Dedifferentiated amniotic fluid mesenchymal stem cell (primary cell): ENCODE measurements at regions not wholly inside any gene's neighbourhood (a gene's known extent, or its start where the extent isn't known, plus 50 kb on each side); places are given as distances from the start of the nearest gene placed in this dataset.
"Not testable (repeated sequence)": the region's sequence is repeated elsewhere in the genome, so short reads cannot be mapped to it uniquely, and the experiment has no call there.

ENCODE experiments used
- DNase-seq: peaks from one replicate; pipeline ENCODE4 v3.0.0-alpha.2; 2016; ENCODE audit errors: extremely low spot score

- not testable (repeated sequence) for DNase-seq
These were observed 122.1 kb downstream of the SPAG6 start for GRCh38 chr10:22467393-22467792.

- DNase-seq, result no peak
These were observed 123.4 kb downstream of the SPAG6 start for GRCh38 chr10:22468570-22469320.

DNA sequence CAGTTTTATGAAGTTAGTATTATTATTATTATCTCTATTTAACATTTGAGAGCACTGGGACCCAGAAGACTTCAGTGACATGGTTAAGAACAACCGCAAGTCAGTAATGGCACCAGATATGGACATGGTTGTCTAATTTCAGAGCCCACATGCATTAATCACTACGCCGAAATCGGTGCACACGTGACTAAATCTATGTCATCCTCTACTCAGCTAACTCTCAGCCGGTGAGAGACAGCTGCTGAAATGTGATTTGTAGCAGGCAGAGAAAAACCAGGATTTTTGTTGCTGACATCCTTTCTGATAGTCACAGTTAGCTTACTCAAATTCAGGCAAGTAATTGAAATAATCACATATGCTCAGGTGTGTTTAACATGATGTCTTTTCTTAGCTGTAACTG, 127.7 kb downstream of the SPAG6 start:
- no peak for DNase-seq

DNA sequence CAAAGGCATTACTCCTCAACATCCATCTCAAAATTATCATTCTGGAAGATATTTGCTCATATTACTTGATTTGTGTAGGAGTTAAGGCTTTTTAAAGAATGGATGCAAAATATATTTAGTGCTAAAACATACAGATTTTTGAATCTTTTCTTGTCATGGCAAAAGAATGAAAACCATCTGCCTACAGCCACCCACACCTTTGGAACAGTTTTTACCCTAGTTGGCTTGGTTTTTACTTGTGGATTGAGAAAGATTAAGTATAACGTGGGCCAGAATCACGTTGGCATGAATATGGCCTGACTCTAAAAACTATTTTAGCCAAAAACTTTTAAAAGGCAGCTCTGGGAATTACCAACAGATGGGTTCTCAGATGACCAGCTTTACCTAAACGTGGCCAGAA, 128.2 kb downstream of the SPAG6 start:
- peak; percentile 20 for DNase-seq

GRCh38 chr10:22475651-22476600, 130.6 kb downstream of the SPAG6 start:
- no peak for DNase-seq

DNA sequence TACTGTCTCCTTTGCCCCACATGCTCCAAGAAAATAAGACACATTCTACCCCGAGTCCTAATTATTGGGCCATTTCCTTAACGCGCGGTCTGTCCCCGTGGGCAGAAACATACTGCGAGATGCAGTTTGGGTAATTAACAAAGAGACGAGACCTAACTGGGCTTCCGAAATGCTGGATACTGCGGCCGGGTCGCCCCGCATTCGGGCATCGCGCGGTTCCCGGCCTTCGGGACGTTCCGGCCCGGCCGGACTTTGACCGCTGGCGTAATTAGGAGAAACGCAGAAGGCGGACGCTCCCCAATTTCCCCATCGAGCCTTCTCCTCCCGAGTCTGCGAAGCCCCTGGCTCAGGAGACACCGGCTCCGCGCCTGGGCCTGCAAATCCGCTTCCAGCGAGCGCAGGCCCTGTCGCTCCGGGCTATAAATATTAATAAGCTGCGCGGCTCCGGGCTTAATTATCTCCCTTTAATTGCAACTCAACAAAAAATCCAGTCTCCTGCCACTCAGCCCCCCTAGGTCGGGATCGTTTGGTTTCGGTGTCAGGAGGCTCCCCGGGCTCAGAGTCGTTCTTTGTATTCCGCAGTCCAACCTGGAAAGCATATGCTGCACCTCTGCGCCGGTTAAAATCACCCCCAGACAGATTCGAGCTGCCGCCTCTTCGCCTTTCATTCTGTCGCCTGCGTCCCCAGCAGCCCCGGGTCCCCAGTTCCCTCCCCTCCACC, 131.5 kb downstream of the SPAG6 start:
- DNase-seq, result no peak

DNA sequence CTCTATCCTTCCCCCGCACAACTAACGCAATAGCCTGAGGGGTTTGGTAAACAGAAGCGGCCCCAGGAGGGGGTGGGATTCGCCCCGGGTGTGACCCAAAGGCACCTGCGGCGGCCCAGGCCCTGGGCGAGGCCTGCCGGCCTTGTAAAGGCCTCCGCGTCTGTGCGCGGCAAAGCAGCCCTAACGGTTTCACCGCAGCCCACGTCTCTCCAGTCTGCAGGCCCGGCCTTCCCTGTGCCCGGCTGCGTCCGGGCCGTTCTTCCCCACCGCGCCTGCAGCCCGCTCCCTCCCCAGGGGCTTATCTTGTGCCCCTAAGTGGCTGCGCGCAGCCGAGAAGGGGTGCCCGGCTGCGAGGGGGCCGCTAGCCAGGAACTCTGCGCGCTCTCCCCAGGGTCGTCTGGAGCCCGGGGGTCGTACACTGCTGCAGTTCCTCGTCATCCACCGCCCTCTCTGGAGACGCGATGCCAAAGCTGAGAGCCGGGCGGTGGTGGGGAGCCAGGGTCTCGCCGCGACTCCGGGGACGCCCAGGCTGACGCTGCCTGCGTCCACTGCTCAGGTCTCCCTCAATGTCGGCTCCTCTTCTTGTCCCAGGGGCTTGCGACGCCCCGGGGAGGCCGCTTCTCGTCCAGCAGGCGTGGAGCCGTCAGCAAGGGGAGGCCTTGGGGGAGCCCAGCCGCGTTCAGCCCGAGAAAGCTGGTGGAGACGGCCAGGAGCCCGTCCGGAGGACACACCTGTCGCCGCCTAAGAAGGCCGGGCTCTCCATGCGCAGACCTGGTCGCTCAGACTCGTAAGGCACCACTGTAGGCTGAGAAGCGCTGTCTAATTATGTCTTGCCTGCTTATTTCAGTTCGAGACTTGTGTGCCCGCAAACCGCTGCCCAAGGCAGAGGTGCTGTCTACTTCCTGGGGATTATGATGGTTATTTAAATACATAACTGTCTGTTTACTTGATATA, 132.3 kb downstream of the SPAG6 start:
- DNase-seq, result no peak

- no peak for DNase-seq
These were observed 133.4 kb downstream of the SPAG6 start for GRCh38 chr10:22478555-22479334.

DNA sequence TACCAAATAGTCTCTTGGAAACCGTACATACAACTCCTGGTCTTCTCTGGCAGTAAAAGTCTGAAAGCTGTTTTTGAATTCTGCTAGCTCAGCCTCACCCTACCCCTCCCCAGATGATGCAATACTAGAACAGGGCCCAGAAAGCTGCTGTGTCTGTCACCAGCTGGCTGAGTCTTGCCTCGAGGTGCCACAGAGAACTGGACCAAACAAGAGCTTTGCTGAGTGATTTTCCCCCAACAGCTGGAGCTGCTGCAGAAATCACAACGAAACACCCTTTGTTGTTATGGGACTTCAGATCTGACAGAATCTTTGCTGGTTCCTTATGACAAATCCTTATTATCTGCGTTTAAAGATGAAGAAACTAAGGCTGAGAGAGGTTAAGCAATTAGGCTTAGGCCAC, 134.1 kb downstream of the SPAG6 start:
- peak; percentile 69 for DNase-seq

- no peak for DNase-seq
These were observed 135.8 kb downstream of the SPAG6 start for GRCh38 chr10:22481106-22481505.

GRCh38 chr10:22481687-22482539, 136.6 kb downstream of the SPAG6 start:
- no peak for DNase-seq

DNA sequence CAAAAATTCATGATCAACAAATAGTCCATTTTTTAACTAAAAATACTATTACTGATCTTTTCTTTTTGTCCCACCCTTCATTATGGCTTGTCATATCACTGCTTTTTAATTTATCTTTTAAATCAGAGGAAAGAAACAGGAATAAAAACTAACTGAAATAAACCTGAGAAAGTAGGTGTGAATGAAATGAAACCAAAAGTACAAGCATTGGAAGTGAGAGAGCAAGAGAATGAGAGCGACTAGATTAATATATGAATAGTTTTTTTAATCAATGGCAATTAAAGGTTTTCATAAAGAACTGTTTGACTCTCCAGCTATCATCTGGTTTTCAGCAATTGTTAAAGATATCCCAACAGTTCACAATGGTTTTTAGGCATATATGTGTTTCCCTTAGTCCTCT, 137.8 kb downstream of the SPAG6 start:
- no peak for DNase-seq
